Ovary (tissue), 7 donors: ENCODE measurements at regions not wholly inside any gene's neighbourhood (a gene's known extent, or its start where the extent isn't known, plus 50 kb on each side); places are given as distances from the start of the nearest gene placed in this dataset.

Source experiments
- DNase-seq, 5 donors: peaks; one replicate each; pipeline ENCODE4 v3.0.0-alpha.2; 2019 to 2020
- H3K27ac ChIP-seq, 2 donors: fragments of 200-600 bp; one replicate each; pipeline versions ENCODE4 v1.5.1 to v1.8.0; 2019 to 2022
- H3K27me3 ChIP-seq: fragments of 200-600 bp; one replicate; pipeline ENCODE4 v1.8.0; 2022
- H3K36me3 ChIP-seq: fragments of 200-600 bp; sonication (generic); one replicate; pipeline ENCODE4 v1.5.1; 2019
- H3K4me1 ChIP-seq: one replicate; pipeline ENCODE4 v1.8.1; 2013; ENCODE audit warnings: mild to moderate bottlenecking, moderate library complexity; ENCODE audit not compliant: insufficient read depth
- H3K4me3 ChIP-seq: fragments of 200-600 bp; sonication (generic); one replicate; pipeline ENCODE4 v1.5.1; 2017
- H3K9me3 ChIP-seq, 2 donors: fragments of 200-600 bp in 1 of 2; sonication (generic) in 1 of 2; one replicate each; pipeline versions ENCODE4 v1.5.1 to v1.8.1; 2013 to 2019; ENCODE audit warnings: mild to moderate bottlenecking in 1 of 2, moderate library complexity in 1 of 2
- EP300 ChIP-seq: sonication (generic); formaldehyde crosslinking; IDR thresholded peaks from one replicate; pipeline ENCODE4 v1.6.1; 2017; ENCODE audit warnings: antibody characterized with exemption
- POLR2A ChIP-seq: fragments of 450-650 bp; IDR thresholded peaks from one replicate; pipeline ENCODE4 v1.6.1; 2017; ENCODE audit warnings: antibody characterized with exemption, mild to moderate bottlenecking, moderate library complexity
- WGBS, 3 donors: extraction: QIAGEN DNeasy Blood & Tissue Kit in 1 of 3; methylation state at CpG; one replicate each; pipeline versions ENCODE4 v1.1.5 to v1.1.7; 2013 to 2017; 5-methylcytosine and 5-hydroxymethylcytosine counted together
- intact Hi-C, 4 donors: fragments of 100-400 bp; cut with DNase I; formaldehyde crosslinking; loops; one replicate each; pipeline versions ENCODE4 v1.11.0 to v1.15.1; 2022 to 2023
- TF ChIP-seq, protein P1 (sequence below), 3 donors: fragments of 450-650 bp in 2 of 3; fragments of 200-600 bp in 1 of 3; IDR thresholded peaks; one replicate each; pipeline versions ENCODE4 v1.5.1 to v1.8.0; 2016 to 2022; ENCODE audit warnings: antibody characterized with exemption in 3 of 3, mild to moderate bottlenecking in 1 of 3
- donor health status: DM: no; HTN: no; CAD: no; lungs with moderate emphysema.
- donor health status: DM: no; HTN: no; CAD: no.
- donor health status: Bipolar disorder and iron deficiency.
- donor health status: DM: no; HTN: no; CAD: no.
- donor health status: DM: yes; HTN: yes; CAD: no.

DNA sequence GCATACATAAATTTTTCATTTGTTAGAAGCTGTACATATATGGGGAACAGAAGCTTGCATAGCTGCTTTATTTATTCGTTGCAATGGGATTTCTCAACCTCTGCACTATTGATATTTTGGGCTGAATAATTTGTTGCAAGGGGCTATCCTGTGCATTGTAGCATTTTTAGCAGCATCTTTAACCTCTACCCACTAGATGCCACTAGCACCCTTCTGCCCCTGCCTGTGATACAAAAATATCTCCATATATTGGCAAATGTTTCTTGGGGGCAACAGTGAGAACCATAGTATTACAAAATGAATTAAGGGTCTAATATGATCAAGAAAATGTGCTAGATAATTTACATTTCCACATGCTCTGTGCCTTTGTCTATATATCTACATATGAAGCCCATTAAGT, 1401.0 kb downstream of the CDH11 start:
- 68 to 73% (median 72%) methylated on average over 1 of the region's 1 CpG for WGBS, 3 donors
- intact Hi-C loops: no loop called here
- H3K4me3 ChIP-seq: no peak overlapping the region

DNA sequence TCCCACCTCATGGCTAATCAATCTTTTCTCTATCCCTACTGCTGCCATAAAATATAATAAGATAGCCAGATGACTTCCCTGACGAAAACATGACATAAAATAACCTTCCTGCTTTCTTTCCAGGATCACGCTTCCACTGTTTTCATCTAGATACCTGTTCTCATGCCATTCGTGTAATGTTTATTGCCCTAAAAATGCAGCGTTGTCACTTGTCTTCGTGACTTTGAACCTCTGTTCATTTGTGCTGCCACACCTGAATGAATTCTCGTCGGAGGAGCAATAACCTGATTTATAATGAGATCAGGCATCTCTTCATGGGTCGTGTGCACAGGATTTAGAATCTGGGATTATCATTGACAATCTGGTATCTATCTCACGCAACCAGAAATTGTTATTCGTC, 1401.9 kb downstream of the CDH11 start:
- H3K36me3 ChIP-seq: no peaks in the 10 kb centered on the region
- intact Hi-C loops: no loop called here
- H3K4me3 ChIP-seq: no peak overlapping the region
- H3K4me1 ChIP-seq: no peaks in the 10 kb centered on the region
- 87 to 90% (median 89%) methylated on average over 10 of the region's 10 CpGs for WGBS, 3 donors
- DNase-seq: no peak
- no peaks in the 10 kb centered on the region for H3K9me3 ChIP-seq
- TF ChIP-seq POLR2A (no peak), EP300 (no peak)
- TF ChIP-seq, protein P1, sequence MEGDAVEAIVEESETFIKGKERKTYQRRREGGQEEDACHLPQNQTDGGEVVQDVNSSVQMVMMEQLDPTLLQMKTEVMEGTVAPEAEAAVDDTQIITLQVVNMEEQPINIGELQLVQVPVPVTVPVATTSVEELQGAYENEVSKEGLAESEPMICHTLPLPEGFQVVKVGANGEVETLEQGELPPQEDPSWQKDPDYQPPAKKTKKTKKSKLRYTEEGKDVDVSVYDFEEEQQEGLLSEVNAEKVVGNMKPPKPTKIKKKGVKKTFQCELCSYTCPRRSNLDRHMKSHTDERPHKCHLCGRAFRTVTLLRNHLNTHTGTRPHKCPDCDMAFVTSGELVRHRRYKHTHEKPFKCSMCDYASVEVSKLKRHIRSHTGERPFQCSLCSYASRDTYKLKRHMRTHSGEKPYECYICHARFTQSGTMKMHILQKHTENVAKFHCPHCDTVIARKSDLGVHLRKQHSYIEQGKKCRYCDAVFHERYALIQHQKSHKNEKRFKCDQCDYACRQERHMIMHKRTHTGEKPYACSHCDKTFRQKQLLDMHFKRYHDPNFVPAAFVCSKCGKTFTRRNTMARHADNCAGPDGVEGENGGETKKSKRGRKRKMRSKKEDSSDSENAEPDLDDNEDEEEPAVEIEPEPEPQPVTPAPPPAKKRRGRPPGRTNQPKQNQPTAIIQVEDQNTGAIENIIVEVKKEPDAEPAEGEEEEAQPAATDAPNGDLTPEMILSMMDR (IDR thresholded peaks at IDR 0.05): no peak
- H3K27me3 ChIP-seq: no peaks in the 10 kb centered on the region
- no peak overlapping the region for H3K27ac ChIP-seq

More for the DNA sequence above, 1401.0 kb downstream of the CDH11 start:
- Histone ChIP-seq H3K27me3 (no peaks in the 10 kb centered on the region), H3K27ac (no peak overlapping the region), H3K9me3 (no peaks in the 10 kb centered on the region), H3K4me1 (no peaks in the 10 kb centered on the region), H3K36me3 (no peaks in the 10 kb centered on the region)
- no peak for DNase-seq
- TF ChIP-seq POLR2A (no peak), EP300 (no peak)
- TF ChIP-seq, protein P1 (IDR thresholded peaks at IDR 0.05): no peak

DNA sequence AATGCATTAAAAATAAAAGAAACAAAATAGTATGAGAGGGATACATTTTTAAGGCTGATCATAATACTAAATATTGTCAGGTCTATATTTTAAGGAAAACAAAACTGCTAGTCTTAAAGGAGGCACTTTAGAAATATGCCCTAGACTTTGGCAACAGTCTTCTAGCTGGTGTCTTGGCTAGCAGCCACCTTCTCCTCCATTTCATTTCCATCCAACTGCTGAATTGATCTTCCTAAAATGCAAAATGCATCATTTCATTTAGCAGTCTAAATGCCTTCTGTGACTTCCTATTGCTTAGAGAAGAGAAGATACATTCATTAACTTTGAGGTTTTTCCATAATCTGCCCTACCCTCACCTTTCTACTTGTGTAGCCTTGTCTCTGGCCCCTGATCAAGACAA, 1404.1 kb downstream of the CDH11 start:
- Histone ChIP-seq H3K4me1 (no peaks in the 10 kb centered on the region), H3K4me3 (no peak overlapping the region), H3K9me3 (no peaks in the 10 kb centered on the region), H3K27me3 (no peaks in the 10 kb centered on the region), H3K36me3 (no peaks in the 10 kb centered on the region), H3K27ac (no peak overlapping the region)
- no peak for DNase-seq
- TF ChIP-seq, protein P1 (IDR thresholded peaks at IDR 0.05): no peak
- TF ChIP-seq POLR2A: no peak
- TF ChIP-seq EP300: no peak
- intact Hi-C loops: no loop called here

DNA sequence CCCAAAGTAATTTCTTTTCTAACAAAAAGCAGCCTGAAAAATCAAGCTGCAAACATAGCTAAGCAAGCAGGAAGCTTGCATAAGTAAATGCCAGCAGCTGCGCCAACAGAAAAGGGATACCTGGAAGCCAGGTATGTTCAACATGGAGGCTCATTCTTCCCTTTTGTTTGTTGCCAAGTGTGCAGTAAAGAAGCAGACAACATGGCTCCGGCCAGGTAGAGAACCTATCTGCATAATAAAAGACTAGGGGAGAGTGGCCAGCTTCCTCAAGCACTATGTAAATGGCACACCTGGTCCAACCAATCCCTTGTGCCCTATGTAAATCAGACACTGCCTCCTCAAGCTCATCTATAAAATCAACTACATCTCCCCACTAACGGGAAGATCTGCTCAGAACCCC, 1407.0 kb downstream of the CDH11 start:
- Histone ChIP-seq H3K36me3 (no peaks in the 10 kb centered on the region), H3K27ac (no peak overlapping the region), H3K4me3 (no peak overlapping the region), H3K27me3 (no peaks in the 10 kb centered on the region), H3K9me3 (no peaks in the 10 kb centered on the region), H3K4me1 (no peaks in the 10 kb centered on the region)
- intact Hi-C loops: no loop called here
- TF ChIP-seq EP300 (no peak), POLR2A (no peak)
- TF ChIP-seq, protein P1 (IDR thresholded peaks at IDR 0.05): no peak
- WGBS, 3 donors: 88 to 92% (median 89%) methylated on average over 3 of the region's 3 CpGs
- DNase-seq: no peak

DNA sequence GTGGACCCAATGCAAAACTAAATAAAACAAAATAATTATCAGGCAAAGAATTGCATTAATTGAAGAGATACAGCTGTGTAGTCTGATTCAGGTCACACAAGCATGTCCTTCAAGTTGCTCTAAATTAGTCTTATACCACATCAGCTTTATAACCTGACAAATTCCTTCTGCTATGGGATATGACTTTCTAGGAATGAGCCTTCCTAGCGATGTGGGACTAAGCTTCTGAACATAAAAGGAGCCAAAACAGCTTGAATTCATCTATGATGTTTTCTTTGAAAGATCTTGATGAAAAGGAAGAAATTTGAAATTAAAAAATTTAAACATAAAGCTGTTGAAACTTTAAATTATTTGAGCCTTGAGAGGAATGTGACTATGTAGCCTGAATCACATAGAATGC, 1409.1 kb downstream of the CDH11 start:
- H3K9me3 ChIP-seq: no peaks in the 10 kb centered on the region
- no peaks in the 10 kb centered on the region for H3K27me3 ChIP-seq
- no peaks in the 10 kb centered on the region for H3K4me1 ChIP-seq
- intact Hi-C loops: no loop called here
- no peak for DNase-seq
- H3K27ac ChIP-seq: no peak overlapping the region
- no peak for TF ChIP-seq POLR2A
- TF ChIP-seq, protein P1 (IDR thresholded peaks at IDR 0.05): no peak
- no peak for TF ChIP-seq EP300
- 36 to 60% (median 40%) methylated on average over 1 of the region's 1 CpG for WGBS, 3 donors
- H3K36me3 ChIP-seq: no peaks in the 10 kb centered on the region
- no peak overlapping the region for H3K4me3 ChIP-seq
